HL-60/S4 (cell line): ENCODE measurements at regions not wholly inside any gene's neighbourhood (a gene's known extent, or its start where the extent isn't known, plus 50 kb on each side); places are given as distances from the start of the nearest gene placed in this dataset.

Experiments
- in situ Hi-C: fragments of 300-500 bp; cut with MboI; formaldehyde crosslinking; loops from 2 replicates; pipeline ENCODE4 v1.14.3; 2022; ENCODE audit warnings: low sequenced_read_pairs

GRCh38 chr20:51269671-51270070, 246.8 kb upstream of the KCNG1 start:
- in situ Hi-C loops, result no loop called here

GRCh38 chr20:51267679-51268078, 244.8 kb upstream of the KCNG1 start:
- in situ Hi-C loops, result no loop called here

GRCh38 chr20:51266353-51266752, 243.4 kb upstream of the KCNG1 start:
- in situ Hi-C loops, result no loop called here

- in situ Hi-C loops, result no loop called here
These were observed 242.5 kb upstream of the KCNG1 start for GRCh38 chr20:51265361-51265760.

- in situ Hi-C loops, result no loop called here
These were observed 239.3 kb upstream of the KCNG1 start for GRCh38 chr20:51262240-51262639.

- in situ Hi-C loops, result no loop called here
These were observed 236.5 kb upstream of the KCNG1 start for GRCh38 chr20:51259455-51259854.

- in situ Hi-C loops, result no loop called here
These were observed 235.8 kb upstream of the KCNG1 start for GRCh38 chr20:51258582-51259165.

- in situ Hi-C loops, result no loop called here
These were observed 232.5 kb upstream of the KCNG1 start for GRCh38 chr20:51255417-51255816.

- in situ Hi-C loops, result no loop called here
These were observed 230.4 kb upstream of the KCNG1 start for GRCh38 chr20:51253280-51253679.

GRCh38 chr20:51249781-51250180, 226.9 kb upstream of the KCNG1 start:
- in situ Hi-C loops, result no loop called here

GRCh38 chr20:51249215-51249614, 226.3 kb upstream of the KCNG1 start:
- in situ Hi-C loops, result no loop called here

GRCh38 chr20:51244466-51244865, 221.6 kb upstream of the KCNG1 start:
- in situ Hi-C loops, result no loop called here

- in situ Hi-C loops, result no loop called here
These were observed 215.9 kb upstream of the KCNG1 start for GRCh38 chr20:51238675-51239305.

GRCh38 chr20:51237791-51238190, 214.9 kb upstream of the KCNG1 start:
- in situ Hi-C loops, result no loop called here

- in situ Hi-C loops, result no loop called here
These were observed 214.4 kb upstream of the KCNG1 start for GRCh38 chr20:51237278-51237677.

GRCh38 chr20:51236421-51236820, 213.5 kb upstream of the KCNG1 start:
- in situ Hi-C loops, result no loop called here

GRCh38 chr20:51233345-51233744, 210.4 kb upstream of the KCNG1 start:
- in situ Hi-C loops, result no loop called here

- in situ Hi-C loops, result no loop called here
These were observed 207.8 kb upstream of the KCNG1 start for GRCh38 chr20:51230727-51231126.

GRCh38 chr20:51228763-51229162, 205.9 kb upstream of the KCNG1 start:
- in situ Hi-C loops, result no loop called here

GRCh38 chr20:51227744-51228143, 204.8 kb upstream of the KCNG1 start:
- in situ Hi-C loops, result no loop called here

- in situ Hi-C loops, result no loop called here
These were observed 200.3 kb upstream of the KCNG1 start for GRCh38 chr20:51223183-51223720.

GRCh38 chr20:51221791-51222408, 199.0 kb upstream of the KCNG1 start:
- in situ Hi-C loops, result no loop called here
